ENCODE measurements at regions not wholly inside any gene's neighbourhood (a gene's known extent, or its start where the extent isn't known, plus 50 kb on each side); places are given as distances from the start of the nearest gene placed in this dataset.

GRCh38 chr3:81301230-81301629 lies 460.2 kb downstream of the GBE1 start:
- TF ChIP-seq, protein P1, sequence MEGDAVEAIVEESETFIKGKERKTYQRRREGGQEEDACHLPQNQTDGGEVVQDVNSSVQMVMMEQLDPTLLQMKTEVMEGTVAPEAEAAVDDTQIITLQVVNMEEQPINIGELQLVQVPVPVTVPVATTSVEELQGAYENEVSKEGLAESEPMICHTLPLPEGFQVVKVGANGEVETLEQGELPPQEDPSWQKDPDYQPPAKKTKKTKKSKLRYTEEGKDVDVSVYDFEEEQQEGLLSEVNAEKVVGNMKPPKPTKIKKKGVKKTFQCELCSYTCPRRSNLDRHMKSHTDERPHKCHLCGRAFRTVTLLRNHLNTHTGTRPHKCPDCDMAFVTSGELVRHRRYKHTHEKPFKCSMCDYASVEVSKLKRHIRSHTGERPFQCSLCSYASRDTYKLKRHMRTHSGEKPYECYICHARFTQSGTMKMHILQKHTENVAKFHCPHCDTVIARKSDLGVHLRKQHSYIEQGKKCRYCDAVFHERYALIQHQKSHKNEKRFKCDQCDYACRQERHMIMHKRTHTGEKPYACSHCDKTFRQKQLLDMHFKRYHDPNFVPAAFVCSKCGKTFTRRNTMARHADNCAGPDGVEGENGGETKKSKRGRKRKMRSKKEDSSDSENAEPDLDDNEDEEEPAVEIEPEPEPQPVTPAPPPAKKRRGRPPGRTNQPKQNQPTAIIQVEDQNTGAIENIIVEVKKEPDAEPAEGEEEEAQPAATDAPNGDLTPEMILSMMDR (IDR thresholded peaks at IDR 0.05), result no peak
- TF ChIP-seq POLR2A (IDR thresholded peaks at IDR 0.05), result no peak

Measured in heart left ventricle (tissue), 13 donors.